HG02610 (cell line): ENCODE measurements at regions not wholly inside any gene's neighbourhood (a gene's known extent, or its start where the extent isn't known, plus 50 kb on each side); places are given as distances from the start of the nearest gene placed in this dataset.

Experiments
- ATAC-seq: cut with Tn5 transposase; IDR thresholded peaks from one replicate; pipeline ENCODE4 v1.9.1; 2021; ENCODE audit warnings: mild to moderate bottlenecking, moderate library complexity; ENCODE audit not compliant: unreplicated experiment

GRCh38 chr20:7383216-7383615 is 557.0 kb downstream of the HAO1 start:
- ATAC-seq, result no peak

GRCh38 chr20:7387638-7388193 is 552.5 kb downstream of the HAO1 start:
- ATAC-seq, result no peak

- no peak for ATAC-seq
Observed at GRCh38 chr20:7389216-7389615, 551.0 kb downstream of the HAO1 start.

GRCh38 chr20:7392542-7393206 is 547.6 kb downstream of the HAO1 start:
- no peak for ATAC-seq

GRCh38 chr20:7399114-7399513 is 541.1 kb downstream of the HAO1 start:
- no peak for ATAC-seq

GRCh38 chr20:7399575-7399974 is 540.7 kb downstream of the HAO1 start:
- no peak for ATAC-seq

GRCh38 chr20:7406671-7407070 is 533.6 kb downstream of the HAO1 start:
- ATAC-seq, result no peak

GRCh38 chr20:7410150-7410549 is 530.1 kb downstream of the HAO1 start:
- no peak for ATAC-seq

- ATAC-seq, result no peak
Observed at GRCh38 chr20:7411075-7411474, 529.2 kb downstream of the HAO1 start.

GRCh38 chr20:7415427-7415826 is 524.8 kb downstream of the HAO1 start:
- ATAC-seq, result no peak

- ATAC-seq, result no peak
Observed at GRCh38 chr20:7416382-7416781, 523.9 kb downstream of the HAO1 start.

- no peak for ATAC-seq
Observed at GRCh38 chr20:7420345-7420744, 519.9 kb downstream of the HAO1 start.

- no peak for ATAC-seq
Observed at GRCh38 chr20:7426890-7427496, 513.3 kb downstream of the HAO1 start.

GRCh38 chr20:7428946-7429345 is 511.3 kb downstream of the HAO1 start:
- ATAC-seq, result no peak

GRCh38 chr20:7432612-7433011 is 507.6 kb downstream of the HAO1 start:
- ATAC-seq, result no peak

- no peak for ATAC-seq
Observed at GRCh38 chr20:7437311-7437710, 502.9 kb downstream of the HAO1 start.

GRCh38 chr20:7449269-7449668 is 491.0 kb downstream of the HAO1 start:
- ATAC-seq, result no peak

- no peak for ATAC-seq
Observed at GRCh38 chr20:7452890-7453289, 487.4 kb downstream of the HAO1 start.

- ATAC-seq, result no peak
Observed at GRCh38 chr20:7454047-7454446, 486.2 kb downstream of the HAO1 start.

- no peak for ATAC-seq
Observed at GRCh38 chr20:7458459-7458858, 481.8 kb downstream of the HAO1 start.

GRCh38 chr20:7459083-7459482 is 481.2 kb downstream of the HAO1 start:
- no peak for ATAC-seq

GRCh38 chr20:7463290-7463689 is 477.0 kb downstream of the HAO1 start:
- ATAC-seq, result no peak

GRCh38 chr20:7470912-7471311 is 469.3 kb downstream of the HAO1 start:
- ATAC-seq, result no peak
